ENCODE measurements at regions not wholly inside any gene's neighbourhood (a gene's known extent, or its start where the extent isn't known, plus 50 kb on each side); places are given as distances from the start of the nearest gene placed in this dataset.

DNA sequence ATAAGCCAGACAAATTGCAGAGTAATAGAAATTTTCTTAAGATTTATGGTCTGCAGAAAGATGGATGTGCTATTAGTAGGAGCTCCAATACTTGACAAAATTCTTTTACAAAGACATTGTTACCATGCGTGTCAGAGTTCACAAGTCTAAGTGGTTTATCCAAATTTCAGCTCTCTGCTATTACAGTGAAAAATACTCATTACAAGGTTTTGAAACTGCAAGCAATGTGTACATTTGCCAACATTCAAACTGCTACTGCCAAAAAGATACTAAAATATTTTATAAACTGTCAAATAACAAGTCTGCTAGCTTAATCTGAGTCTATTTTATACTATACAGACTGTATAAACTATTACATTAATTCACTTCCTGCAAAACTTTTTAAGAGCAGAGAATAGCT lies 1341.5 kb upstream of the ACVR2A start:
- Histone ChIP-seq H3F3A (ENCODE audit: low read length, unreplicated experiment) (no peaks in the 10 kb centered on the region), H3K36me3 (ENCODE audit: low read depth, low read length) (no peaks in the 10 kb centered on the region), H3K27me3 (ENCODE audit: low read length) (no peaks in the 10 kb centered on the region), H3K9me3 (ENCODE audit: low read length) (no peaks in the 10 kb centered on the region), H3K4me1 (ENCODE audit: insufficient read depth, low read length) (no peaks in the 10 kb centered on the region), H4K20me1 (ENCODE audit: low read length) (no peaks in the 10 kb centered on the region), H3K4me3 (ENCODE audit: low read length) (no peak overlapping the region), H3K9ac (ENCODE audit: low read length) (no peak overlapping the region), H3K79me2 (ENCODE audit: low read length) (no peaks in the 10 kb centered on the region), H3K27ac (ENCODE audit: low read length) (no peak overlapping the region), H3K9me2 (replicated peaks; ENCODE audit: low read length) (no peaks in the 10 kb centered on the region), H2AFZ (ENCODE audit: low read length) (no peak overlapping the region), H3K4me2 (ENCODE audit: low read length) (no peak overlapping the region)
- BruUV-seq (replicated peaks): no TSS peak
- TF ChIP-seq, protein P1, sequence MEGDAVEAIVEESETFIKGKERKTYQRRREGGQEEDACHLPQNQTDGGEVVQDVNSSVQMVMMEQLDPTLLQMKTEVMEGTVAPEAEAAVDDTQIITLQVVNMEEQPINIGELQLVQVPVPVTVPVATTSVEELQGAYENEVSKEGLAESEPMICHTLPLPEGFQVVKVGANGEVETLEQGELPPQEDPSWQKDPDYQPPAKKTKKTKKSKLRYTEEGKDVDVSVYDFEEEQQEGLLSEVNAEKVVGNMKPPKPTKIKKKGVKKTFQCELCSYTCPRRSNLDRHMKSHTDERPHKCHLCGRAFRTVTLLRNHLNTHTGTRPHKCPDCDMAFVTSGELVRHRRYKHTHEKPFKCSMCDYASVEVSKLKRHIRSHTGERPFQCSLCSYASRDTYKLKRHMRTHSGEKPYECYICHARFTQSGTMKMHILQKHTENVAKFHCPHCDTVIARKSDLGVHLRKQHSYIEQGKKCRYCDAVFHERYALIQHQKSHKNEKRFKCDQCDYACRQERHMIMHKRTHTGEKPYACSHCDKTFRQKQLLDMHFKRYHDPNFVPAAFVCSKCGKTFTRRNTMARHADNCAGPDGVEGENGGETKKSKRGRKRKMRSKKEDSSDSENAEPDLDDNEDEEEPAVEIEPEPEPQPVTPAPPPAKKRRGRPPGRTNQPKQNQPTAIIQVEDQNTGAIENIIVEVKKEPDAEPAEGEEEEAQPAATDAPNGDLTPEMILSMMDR (conservative IDR thresholded peaks at IDR 0.05; ENCODE audit: low read depth, low read length): no peak
- TF ChIP-seq EZH2 (IDR thresholded peaks at IDR 0.05; ENCODE audit: low read length, unreplicated experiment): no peak
- TF ChIP-seq EZH2phosphoT487 (IDR thresholded peaks at IDR 0.05; ENCODE audit: borderline replicate concordance, low read length): no peak
- ATAC-seq (no peak), DNase-seq (no peak)
- POLR2A ChIA-PET (ENCODE audit: unreplicated experiment): no interaction called here
- intact Hi-C loops (cut with micrococcal nuclease): no loop called here
- CTCF ChIA-PET: no interaction called here

DNA sequence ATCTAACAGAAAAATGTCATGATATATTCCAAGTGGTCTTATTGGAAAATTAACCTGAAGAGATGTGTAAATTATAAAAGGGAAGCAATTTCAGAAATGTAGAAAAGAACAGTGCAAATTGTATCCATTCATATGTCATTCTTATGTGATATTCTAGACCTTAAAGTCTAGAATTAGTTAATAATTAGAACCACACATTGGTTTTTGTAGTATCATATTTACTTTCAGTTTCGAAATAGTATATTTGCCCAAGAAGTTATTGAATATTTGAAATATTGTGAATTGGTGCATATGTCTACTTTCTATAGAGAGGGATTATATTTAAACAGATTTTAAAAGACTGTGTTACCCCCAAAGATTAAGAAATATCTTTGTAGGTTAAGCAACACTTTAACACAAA lies 1348.6 kb upstream of the ACVR2A start:
- no peak overlapping the region for H3K4me3 ChIP-seq (ENCODE audit: low read length)
- H3K9ac ChIP-seq (ENCODE audit: low read length): no peak overlapping the region
- H3K79me2 ChIP-seq (ENCODE audit: low read length): no peaks in the 10 kb centered on the region
- CTCF ChIA-PET: no interaction called here
- POLR2A ChIA-PET (ENCODE audit: unreplicated experiment): no interaction called here
- intact Hi-C loops (cut with micrococcal nuclease): no loop called here
- H3F3A ChIP-seq (ENCODE audit: low read length, unreplicated experiment): no peaks in the 10 kb centered on the region
- no peaks in the 10 kb centered on the region for H3K9me2 ChIP-seq (replicated peaks; ENCODE audit: low read length)
- no peak overlapping the region for H2AFZ ChIP-seq (ENCODE audit: low read length)
- H3K27ac ChIP-seq (ENCODE audit: low read length): no peak overlapping the region
- no peak overlapping the region for H3K4me2 ChIP-seq (ENCODE audit: low read length)
- no peaks in the 10 kb centered on the region for H3K9me3 ChIP-seq (ENCODE audit: low read length)
- TF ChIP-seq EZH2 (IDR thresholded peaks at IDR 0.05; ENCODE audit: low read length, unreplicated experiment) (no peak), EZH2phosphoT487 (IDR thresholded peaks at IDR 0.05; ENCODE audit: borderline replicate concordance, low read length) (no peak)
- TF ChIP-seq, protein P1 (conservative IDR thresholded peaks at IDR 0.05; ENCODE audit: low read depth, low read length): no peak
- H3K4me1 ChIP-seq (ENCODE audit: insufficient read depth, low read length): no peaks in the 10 kb centered on the region
- no peak for ATAC-seq
- H3K36me3 ChIP-seq (ENCODE audit: low read depth, low read length): no peaks in the 10 kb centered on the region
- H3K27me3 ChIP-seq (ENCODE audit: low read length): no peaks in the 10 kb centered on the region
- no peak for DNase-seq
- no TSS peak for BruUV-seq (replicated peaks)
- no peaks in the 10 kb centered on the region for H4K20me1 ChIP-seq (ENCODE audit: low read length)

DNA sequence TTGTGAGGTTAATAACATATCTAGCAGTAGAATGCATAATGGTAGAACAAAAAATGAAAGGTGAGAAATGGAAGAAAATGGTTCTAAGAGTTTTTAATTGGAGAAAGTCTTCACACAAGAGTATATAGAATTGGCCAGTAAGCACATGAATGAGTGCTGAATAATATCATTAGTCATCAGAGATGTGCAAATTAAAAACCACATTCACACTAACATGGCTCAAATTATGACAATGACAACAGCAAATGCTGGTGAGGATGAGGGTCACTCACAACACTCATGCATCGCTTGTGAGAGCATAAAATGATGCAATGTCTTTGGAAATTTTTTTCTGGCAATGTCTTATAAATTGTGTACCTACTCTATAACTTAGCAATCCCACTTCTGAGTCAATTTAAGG lies 1355.4 kb upstream of the ACVR2A start:
- BruUV-seq (replicated peaks): no TSS peak
- ChIA-PET POLR2A (ENCODE audit: unreplicated experiment) (no interaction called here), CTCF (no interaction called here)
- ATAC-seq (no peak), DNase-seq (no peak)
- Histone ChIP-seq H3K4me2 (ENCODE audit: low read length) (no peak overlapping the region), H2AFZ (ENCODE audit: low read length) (no peak overlapping the region), H3F3A (ENCODE audit: low read length, unreplicated experiment) (no peaks in the 10 kb centered on the region), H3K79me2 (ENCODE audit: low read length) (no peaks in the 10 kb centered on the region), H3K9me3 (ENCODE audit: low read length) (no peaks in the 10 kb centered on the region), H3K27ac (ENCODE audit: low read length) (no peak overlapping the region), H4K20me1 (ENCODE audit: low read length) (no peaks in the 10 kb centered on the region), H3K4me3 (ENCODE audit: low read length) (no peak overlapping the region), H3K4me1 (ENCODE audit: insufficient read depth, low read length) (no peaks in the 10 kb centered on the region), H3K27me3 (ENCODE audit: low read length) (no peaks in the 10 kb centered on the region), H3K36me3 (ENCODE audit: low read depth, low read length) (no peaks in the 10 kb centered on the region), H3K9ac (ENCODE audit: low read length) (no peak overlapping the region), H3K9me2 (replicated peaks; ENCODE audit: low read length) (no peaks in the 10 kb centered on the region)
- intact Hi-C loops (cut with micrococcal nuclease): no loop called here
- TF ChIP-seq EZH2 (IDR thresholded peaks at IDR 0.05; ENCODE audit: low read length, unreplicated experiment): no peak
- TF ChIP-seq, protein P1 (conservative IDR thresholded peaks at IDR 0.05; ENCODE audit: low read depth, low read length): no peak
- no peak for TF ChIP-seq EZH2phosphoT487 (IDR thresholded peaks at IDR 0.05; ENCODE audit: borderline replicate concordance, low read length)

All from PC-3 (cell line).